GM12878 (cell line): ENCODE measurements at regions not wholly inside any gene's neighbourhood (a gene's known extent, or its start where the extent isn't known, plus 50 kb on each side); places are given as distances from the start of the nearest gene placed in this dataset.

Experiments used
- ATAC-seq: fragments of 200-7000 bp; cut with Tn5 transposase; 3 replicates; pipeline ENCODE4 v1.9.1; 2020; ENCODE audit warnings: mild to moderate bottlenecking, moderate library complexity
- BruUV-seq: library from RNA; stranded (reverse); fragments of 400-500 nt; replicated peaks from 2 replicates; lab custom pipeline; 2021; lab: Mats Ljungman, UMichigan
- CTCF ChIA-PET: fragments of 300-600 bp; sonication (Branson Sonifier 250); formaldehyde crosslinking; extraction: SDS; loops from one replicate; lab custom pipeline; 2021; ENCODE audit warnings: inconsistent platforms; lab: Yijun Ruan, JAX
- POLR2A ChIA-PET: fragments of 350-600 bp; formaldehyde crosslinking; extraction: SDS; loops from one replicate; lab custom pipeline; 2021; ENCODE audit warnings: inconsistent platforms; lab: Charles Lee
- RAD21 ChIA-PET: fragments of 300-600 bp; sonication (Branson Sonifier 250); formaldehyde crosslinking; loops from one replicate; lab custom pipeline; 2023; ENCODE audit warnings: antibody characterized with exemption; ENCODE audit not compliant: unreplicated experiment; lab: Charles Lee
- SMC1A ChIA-PET: fragments of 300-600 bp; sonication (Branson Sonifier 250); formaldehyde crosslinking; loops from one replicate; lab custom pipeline; 2023; ENCODE audit not compliant: unreplicated experiment, uncharacterized antibody; lab: Charles Lee
- DNase-seq: peaks from one replicate; pipeline ENCODE4 v3.0.0-alpha.2; 2011; ENCODE audit warnings: low read depth, low spot score
- FAIRE-seq: peaks from 3 replicates; lab custom pipeline; 2011; peaks lifted over from hg19 to GRCh38; lab: Jason Lieb, UNC
- H2AFZ ChIP-seq: 2 replicates; pipeline ENCODE4 v1.6.0; 2011; ENCODE audit warnings: low read depth, low read length, control low read depth; ENCODE audit not compliant: control insufficient read depth
- H3K27ac ChIP-seq: 2 replicates; pipeline ENCODE4 v1.5.1; 2011; ENCODE audit warnings: control low read depth; ENCODE audit not compliant: control insufficient read depth, insufficient read depth
- H3K27me3 ChIP-seq, 2 experiments: replicated peaks in 1 of 2; 2 replicates each; pipeline versions ENCODE4 v1.6.0 to v1.6.1; 2011; ENCODE audit warnings: low read length in 1 of 2; ENCODE audit not compliant: control insufficient read depth in 2 of 2, insufficient read depth in 2 of 2
- H3K36me3 ChIP-seq, 2 experiments: 2 replicates each; pipeline ENCODE4 v1.5.1; 2011; ENCODE audit warnings: low read length in 1 of 2; ENCODE audit not compliant: control insufficient read depth in 2 of 2, insufficient read depth in 2 of 2
- H3K4me1 ChIP-seq: 2 replicates; pipeline ENCODE4 v1.6.1; 2011; ENCODE audit warnings: mild to moderate bottlenecking, low read length, moderate library complexity, mixed read lengths; ENCODE audit not compliant: control insufficient read depth, insufficient read depth
- H3K4me2 ChIP-seq: 2 replicates; pipeline ENCODE4 v1.6.0; 2011; ENCODE audit warnings: control low read depth; ENCODE audit not compliant: control insufficient read depth, insufficient read depth
- H3K4me3 ChIP-seq: fragments of 200-600 bp; sonication (generic); 2 replicates; pipeline ENCODE4 v1.5.1; 2016
- H3K79me2 ChIP-seq: 2 replicates; pipeline ENCODE4 v1.6.0; 2011; ENCODE audit warnings: low read length; ENCODE audit not compliant: control insufficient read depth, insufficient read depth
- H3K9ac ChIP-seq: 2 replicates; pipeline ENCODE4 v1.8.0; 2011; ENCODE audit warnings: low read length, control low read depth, mixed read lengths; ENCODE audit not compliant: control insufficient read depth, insufficient read depth
- H3K9me3 ChIP-seq: replicated peaks from 3 replicates; pipeline ENCODE4 v1.5.1; 2011; ENCODE audit warnings: mild to moderate bottlenecking, low read length; ENCODE audit not compliant: control insufficient read depth, insufficient read depth
- H4K20me1 ChIP-seq: 2 replicates; pipeline ENCODE4 v1.6.0; 2011; ENCODE audit not compliant: control insufficient read depth, insufficient read depth
- BCLAF1 ChIP-seq: fragments of 450-650 bp; IDR thresholded peaks from 2 replicates; pipeline ENCODE4 v1.6.1; 2017; ENCODE audit warnings: antibody characterized with exemption, mild to moderate bottlenecking, moderate library complexity
- CBFB ChIP-seq: IDR thresholded peaks from 2 replicates; pipeline ENCODE4 v1.6.1; 2016; ENCODE audit warnings: antibody characterized with exemption, low read depth
- EZH2 ChIP-seq: IDR thresholded peaks from 2 replicates; pipeline ENCODE4 v1.6.1; 2012; ENCODE audit warnings: low read depth, mild to moderate bottlenecking, control low read depth, inconsistent platforms, low read length, borderline replicate concordance; ENCODE audit not compliant: control insufficient read depth
- GATAD2B ChIP-seq: fragments of 450-650 bp; conservative IDR thresholded peaks from 2 replicates; pipeline ENCODE4 v1.6.1; 2017; ENCODE audit warnings: low read depth, mild to moderate bottlenecking, moderate library complexity
- HDAC2 ChIP-seq: fragments of 200-600 bp; sonication (generic); IDR thresholded peaks from 2 replicates; pipeline ENCODE4 v1.6.1; 2017
- MTA2 ChIP-seq: fragments of 450-650 bp; IDR thresholded peaks from 2 replicates; pipeline ENCODE4 v1.6.1; 2016; ENCODE audit warnings: low read depth, mild to moderate bottlenecking, moderate library complexity
- NFYB ChIP-seq: IDR thresholded peaks from 2 replicates; pipeline ENCODE4 v1.6.1; 2011; ENCODE audit warnings: low read depth, mild to moderate bottlenecking, low read length, improper control_type of control experiment, moderate library complexity; ENCODE audit not compliant: insufficient read depth
- PML ChIP-seq: IDR thresholded peaks from 2 replicates; pipeline ENCODE4 v1.6.1; 2012; ENCODE audit warnings: low read length, inconsistent platforms
- RELB ChIP-seq: fragments of 450-650 bp; IDR thresholded peaks from 2 replicates; pipeline ENCODE4 v1.6.1; 2017; ENCODE audit warnings: low read depth, mild to moderate bottlenecking, moderate library complexity
- SMAD1 ChIP-seq: fragments of 450-650 bp; IDR thresholded peaks from 2 replicates; pipeline ENCODE4 v1.6.1; 2018; ENCODE audit warnings: mild to moderate bottlenecking, low read depth; ENCODE audit not compliant: partially characterized antibody
- ZNF622 ChIP-seq: fragments of 450-650 bp; IDR thresholded peaks from 2 replicates; pipeline ENCODE4 v1.6.1; 2017; ENCODE audit warnings: mild to moderate bottlenecking, inconsistent platforms
- WGBS: methylation state at CpG from one replicate; pipeline ENCODE4 v1.1.6; 2016; ENCODE audit warnings: low lambda C conversion rate; ENCODE audit not compliant: insufficient replicate concordance, insufficient coverage; ENCODE audit errors: missing lambda C conversion rate; 5-methylcytosine and 5-hydroxymethylcytosine counted together
- in situ Hi-C: fragments of 300-500 bp; cut with MboI; formaldehyde crosslinking; loops from 9 replicates; pipeline ENCODE4 v1.14.3; 2018; ENCODE audit warnings: mixed read lengths
- intact Hi-C: fragments of 100-400 bp; cut with micrococcal nuclease; formaldehyde crosslinking; loops from one replicate; pipeline ENCODE4 v1.14.2; 2022; ENCODE audit not compliant: unreplicated experiment
- TF ChIP-seq, protein P1 (sequence below): fragments of 150-350 bp; IDR thresholded peaks from 2 replicates; pipeline ENCODE4 v1.6.1; 2016; ENCODE audit warnings: low read depth, low read length
- TF ChIP-seq, protein P2 (sequence below): fragments of 450-650 bp; IDR thresholded peaks from 2 replicates; pipeline ENCODE4 v1.6.1; 2016; ENCODE audit warnings: mild to moderate bottlenecking

DNA sequence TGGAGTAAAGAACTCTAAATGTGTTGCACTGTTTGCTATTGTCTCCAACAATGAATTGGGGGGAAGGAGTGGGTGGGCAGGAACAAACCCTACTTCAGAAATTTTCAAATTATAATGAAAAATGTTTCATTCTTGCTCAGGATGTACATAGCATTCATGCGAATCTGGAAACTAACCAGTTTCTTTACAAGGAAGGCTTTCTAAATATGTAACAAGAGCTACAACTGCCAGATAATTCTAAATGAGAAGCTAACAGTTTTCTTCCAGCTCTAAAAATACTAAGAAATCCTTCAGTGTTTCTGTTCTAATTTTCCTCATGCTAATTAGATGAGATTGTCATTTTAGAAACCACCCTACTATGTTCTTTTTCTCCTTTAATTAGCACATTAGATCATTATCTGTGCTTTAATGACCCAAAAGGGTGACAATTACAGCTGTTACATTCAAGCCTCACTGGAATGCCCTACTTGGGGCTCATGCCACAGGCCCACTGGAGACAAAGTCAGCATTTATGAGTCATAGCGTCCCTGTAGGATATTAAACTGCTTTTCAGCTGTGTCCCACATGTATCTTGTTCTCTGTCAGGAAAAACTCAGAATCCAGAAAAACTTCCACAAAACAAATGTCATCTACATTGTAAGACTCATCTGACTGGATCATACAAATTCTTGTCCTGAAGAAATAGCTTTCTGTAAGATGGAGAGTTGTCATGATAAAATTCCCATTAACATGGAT lies 804.6 kb upstream of the CXADR start:
- no peaks in the 10 kb centered on the region for H3K4me1 ChIP-seq
- DNase-seq (no peak), ATAC-seq (no peak), FAIRE-seq (no peak)
- H3K9ac ChIP-seq = no peak overlapping the region
- H3K9me3 ChIP-seq = no peaks in the 10 kb centered on the region
- ChIA-PET RAD21 (no interaction called here), CTCF (no interaction called here), SMC1A (no interaction called here), POLR2A (no interaction called here)
- no peak overlapping the region for H3K27ac ChIP-seq
- no peaks in the 10 kb centered on the region for H4K20me1 ChIP-seq
- no peaks in the 10 kb centered on the region for H3K79me2 ChIP-seq
- no peak overlapping the region for H3K4me2 ChIP-seq
- no peak overlapping the region for H2AFZ ChIP-seq
- WGBS = 41% methylated on average over 2 of the region's 2 CpGs
- no TSS peak for BruUV-seq
- intact Hi-C loops = no loop called here
- in situ Hi-C loops = no loop called here
- no peaks in the 10 kb centered on the region for H3K36me3 ChIP-seq
- no peaks in the 10 kb centered on the region for H3K27me3 ChIP-seq
- no peak overlapping the region for H3K4me3 ChIP-seq
- no peak for TF ChIP-seq CBFB
- TF ChIP-seq, protein P1, sequence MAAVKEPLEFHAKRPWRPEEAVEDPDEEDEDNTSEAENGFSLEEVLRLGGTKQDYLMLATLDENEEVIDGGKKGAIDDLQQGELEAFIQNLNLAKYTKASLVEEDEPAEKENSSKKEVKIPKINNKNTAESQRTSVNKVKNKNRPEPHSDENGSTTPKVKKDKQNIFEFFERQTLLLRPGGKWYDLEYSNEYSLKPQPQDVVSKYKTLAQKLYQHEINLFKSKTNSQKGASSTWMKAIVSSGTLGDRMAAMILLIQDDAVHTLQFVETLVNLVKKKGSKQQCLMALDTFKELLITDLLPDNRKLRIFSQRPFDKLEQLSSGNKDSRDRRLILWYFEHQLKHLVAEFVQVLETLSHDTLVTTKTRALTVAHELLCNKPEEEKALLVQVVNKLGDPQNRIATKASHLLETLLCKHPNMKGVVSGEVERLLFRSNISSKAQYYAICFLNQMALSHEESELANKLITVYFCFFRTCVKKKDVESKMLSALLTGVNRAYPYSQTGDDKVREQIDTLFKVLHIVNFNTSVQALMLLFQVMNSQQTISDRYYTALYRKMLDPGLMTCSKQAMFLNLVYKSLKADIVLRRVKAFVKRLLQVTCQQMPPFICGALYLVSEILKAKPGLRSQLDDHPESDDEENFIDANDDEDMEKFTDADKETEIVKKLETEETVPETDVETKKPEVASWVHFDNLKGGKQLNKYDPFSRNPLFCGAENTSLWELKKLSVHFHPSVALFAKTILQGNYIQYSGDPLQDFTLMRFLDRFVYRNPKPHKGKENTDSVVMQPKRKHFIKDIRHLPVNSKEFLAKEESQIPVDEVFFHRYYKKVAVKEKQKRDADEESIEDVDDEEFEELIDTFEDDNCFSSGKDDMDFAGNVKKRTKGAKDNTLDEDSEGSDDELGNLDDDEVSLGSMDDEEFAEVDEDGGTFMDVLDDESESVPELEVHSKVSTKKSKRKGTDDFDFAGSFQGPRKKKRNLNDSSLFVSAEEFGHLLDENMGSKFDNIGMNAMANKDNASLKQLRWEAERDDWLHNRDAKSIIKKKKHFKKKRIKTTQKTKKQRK = no peak
- no peak for TF ChIP-seq NFYB
- no peak for TF ChIP-seq RELB
- TF ChIP-seq PML = no peak
- TF ChIP-seq, protein P2, sequence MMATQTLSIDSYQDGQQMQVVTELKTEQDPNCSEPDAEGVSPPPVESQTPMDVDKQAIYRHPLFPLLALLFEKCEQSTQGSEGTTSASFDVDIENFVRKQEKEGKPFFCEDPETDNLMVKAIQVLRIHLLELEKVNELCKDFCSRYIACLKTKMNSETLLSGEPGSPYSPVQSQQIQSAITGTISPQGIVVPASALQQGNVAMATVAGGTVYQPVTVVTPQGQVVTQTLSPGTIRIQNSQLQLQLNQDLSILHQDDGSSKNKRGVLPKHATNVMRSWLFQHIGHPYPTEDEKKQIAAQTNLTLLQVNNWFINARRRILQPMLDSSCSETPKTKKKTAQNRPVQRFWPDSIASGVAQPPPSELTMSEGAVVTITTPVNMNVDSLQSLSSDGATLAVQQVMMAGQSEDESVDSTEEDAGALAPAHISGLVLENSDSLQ = no peak
- no peak for TF ChIP-seq ZNF622
- TF ChIP-seq GATAD2B = no peak
- TF ChIP-seq EZH2 = no peak
- TF ChIP-seq HDAC2 = no peak
- TF ChIP-seq MTA2 = no peak
- no peak for TF ChIP-seq SMAD1
- no peak for TF ChIP-seq BCLAF1
